H1 (cell line): ENCODE measurements at regions not wholly inside any gene's neighbourhood (a gene's known extent, or its start where the extent isn't known, plus 50 kb on each side); places are given as distances from the start of the nearest gene placed in this dataset.

Experiments used
- CTCF ChIA-PET: fragments of 300-600 bp; sonication (Branson Sonifier 250); formaldehyde crosslinking; loops from one replicate; lab custom pipeline; 2021; ENCODE audit not compliant: partially characterized antibody; lab: Charles Lee
- POLR2A ChIA-PET: fragments of 300-600 bp; sonication (Branson Sonifier 250); formaldehyde crosslinking; loops from one replicate; lab custom pipeline; 2021; ENCODE audit warnings: inconsistent platforms; ENCODE audit not compliant: partially characterized antibody; lab: Charles Lee
- DNase-seq, 2 experiments: peaks; one replicate each; pipeline versions ENCODE4 v3.0.0 to v3.0.0-alpha.2; 2010 to 2022; ENCODE audit warnings: low spot score in 2 of 2, low read depth in 1 of 2, mixed read lengths in 1 of 2
- FAIRE-seq: peaks from 2 replicates; lab custom pipeline; 2011; peaks lifted over from hg19 to GRCh38; lab: Jason Lieb, UNC
- H2AFZ ChIP-seq: 2 replicates; pipeline ENCODE4 v1.8.1; 2012; ENCODE audit warnings: low read length, inconsistent platforms
- H2AK5ac ChIP-seq: 2 replicates; pipeline ENCODE4 v1.6.1; 2013; ENCODE audit warnings: low read depth, low read length
- H2BK120ac ChIP-seq: replicated peaks from 2 replicates; pipeline ENCODE3; 2013; ENCODE audit warnings: low read depth, low read length, inconsistent platforms
- H2BK12ac ChIP-seq: 2 replicates; pipeline ENCODE4 v1.6.1; 2013; ENCODE audit warnings: low read depth, low read length
- H2BK15ac ChIP-seq: 2 replicates; pipeline ENCODE4 v1.6.1; 2013; ENCODE audit warnings: low read length
- H2BK20ac ChIP-seq: 2 replicates; pipeline ENCODE4 v1.6.1; 2013; ENCODE audit warnings: low read length
- H2BK5ac ChIP-seq: 2 replicates; pipeline ENCODE4 v1.6.1; 2013; ENCODE audit warnings: low read depth, low read length
- H3K14ac ChIP-seq: 2 replicates; pipeline ENCODE4 v1.6.1; 2013; ENCODE audit warnings: inconsistent platforms; ENCODE audit not compliant: insufficient read length
- H3K18ac ChIP-seq: 2 replicates; pipeline ENCODE4 v1.6.1; 2013; ENCODE audit warnings: low read length; ENCODE audit errors: extremely low read depth
- H3K23ac ChIP-seq: 2 replicates; pipeline ENCODE4 v1.6.1; 2013; ENCODE audit warnings: inconsistent platforms; ENCODE audit not compliant: insufficient read length
- H3K23me2 ChIP-seq: 2 replicates; pipeline ENCODE4 v1.6.1; 2013; ENCODE audit warnings: low read depth, low read length
- H3K27ac ChIP-seq: 2 replicates; pipeline ENCODE4 v1.6.1; 2011; ENCODE audit warnings: low read depth, low read length, inconsistent platforms
- H3K27me3 ChIP-seq, 4 experiments: replicated peaks in 1 of 4; 1 replicate in 1 of 4; 2 replicates in 3 of 4; pipeline versions ENCODE4 v1.6.1 to v1.8.1; 2011 to 2013; ENCODE audit warnings: low read length in 3 of 4, mild to moderate bottlenecking in 3 of 4, inconsistent platforms in 2 of 4, mixed read lengths in 2 of 4, moderate library complexity in 1 of 4; ENCODE audit not compliant: control insufficient read depth in 3 of 4, insufficient read depth in 3 of 4; ENCODE audit errors: extremely low read depth in 1 of 4
- H3K36me3 ChIP-seq, 4 experiments: 2 replicates each; pipeline versions ENCODE4 v1.6.1 to v1.8.1; 2011 to 2013; ENCODE audit warnings: mild to moderate bottlenecking in 4 of 4, low read length in 3 of 4, moderate library complexity in 2 of 4, control low read depth in 1 of 4, inconsistent platforms in 1 of 4; ENCODE audit not compliant: insufficient read depth in 4 of 4, control insufficient read depth in 2 of 4
- H3K4ac ChIP-seq: replicated peaks from 2 replicates; pipeline ENCODE3; 2013; ENCODE audit warnings: low read length, low read depth, mixed read lengths, inconsistent platforms; ENCODE audit not compliant: insufficient read length
- H3K4me1 ChIP-seq, 4 experiments: replicated peaks in 1 of 4; 1 replicate in 1 of 4; 2 replicates in 3 of 4; pipeline versions ENCODE4 v1.6.1 to v1.8.1; 2011 to 2013; ENCODE audit warnings: low read length in 3 of 4, inconsistent platforms in 2 of 4, mixed read lengths in 1 of 4; ENCODE audit not compliant: insufficient read depth in 4 of 4, control insufficient read depth in 3 of 4
- H3K4me2 ChIP-seq, 2 experiments: 2 replicates each; pipeline versions ENCODE4 v1.6.1 to v1.8.1; 2011 to 2013; ENCODE audit warnings: low read depth in 2 of 2, low read length in 2 of 2, control low read depth in 1 of 2, inconsistent platforms in 1 of 2, mild to moderate bottlenecking in 1 of 2; ENCODE audit not compliant: insufficient read depth in 1 of 2
- H3K4me3 ChIP-seq, 4 experiments: fragments of 200-600, 300-600 bp in 1 of 4; sonication (generic), shearing (Covaris generic), sonication (Bioruptor Twin) in 1 of 4; 2 replicates each; pipeline versions ENCODE4 v1.5.1 to v1.8.1; 2011 to 2016; ENCODE audit warnings: low read length in 4 of 4, low read depth in 3 of 4, control low read depth in 2 of 4, inconsistent platforms in 2 of 4, mild to moderate bottlenecking in 2 of 4, mixed read lengths in 1 of 4, moderate library complexity in 1 of 4; ENCODE audit not compliant: insufficient read depth in 2 of 4; ENCODE audit errors: extremely low read depth in 1 of 4
- H3K56ac ChIP-seq: replicated peaks from 2 replicates; pipeline ENCODE3; 2013; ENCODE audit warnings: low read depth, mild to moderate bottlenecking, mixed read lengths, low read length, inconsistent platforms; ENCODE audit not compliant: insufficient read length
- H3K79me1 ChIP-seq: 2 replicates; pipeline ENCODE4 v1.6.1; 2013; ENCODE audit warnings: low read depth, low read length, control low read depth
- H3K79me2 ChIP-seq, 2 experiments: 2 replicates each; pipeline versions ENCODE4 v1.6.1 to v1.8.1; 2012 to 2013; ENCODE audit warnings: low read length in 2 of 2, mild to moderate bottlenecking in 2 of 2, inconsistent platforms in 1 of 2; ENCODE audit not compliant: insufficient read depth in 2 of 2, control insufficient read depth in 1 of 2
- H3K9ac ChIP-seq, 4 experiments: replicated peaks in 1 of 4; 1 replicate in 1 of 4; 2 replicates in 3 of 4; pipeline versions ENCODE4 v1.6.1 to v1.8.1; 2011 to 2013; ENCODE audit warnings: low read depth in 3 of 4, low read length in 3 of 4, control low read depth in 2 of 4, mild to moderate bottlenecking in 2 of 4, moderate library complexity in 2 of 4, inconsistent platforms in 1 of 4; ENCODE audit errors: extremely low read depth in 1 of 4
- H3K9me3 ChIP-seq, 2 experiments: 2 replicates each; pipeline versions ENCODE4 v1.6.1 to v1.8.1; 2012 to 2013; ENCODE audit warnings: mild to moderate bottlenecking in 2 of 2, moderate library complexity in 2 of 2, control low read depth in 1 of 2, inconsistent platforms in 1 of 2, low read depth in 1 of 2, low read length in 1 of 2, mixed read lengths in 1 of 2; ENCODE audit not compliant: insufficient read depth in 2 of 2
- H4K20me1 ChIP-seq, 2 experiments: replicated peaks in 1 of 2; 2 replicates each; pipeline versions ENCODE3 to v1.8.1; 2011 to 2013; ENCODE audit warnings: inconsistent platforms in 2 of 2, low read length in 2 of 2, mild to moderate bottlenecking in 1 of 2; ENCODE audit not compliant: insufficient read depth in 2 of 2, control insufficient read depth in 1 of 2
- H4K5ac ChIP-seq: 2 replicates; pipeline ENCODE4 v1.6.1; 2013; ENCODE audit warnings: low read length, low read depth, mixed read lengths, inconsistent platforms; ENCODE audit not compliant: insufficient read length
- H4K8ac ChIP-seq: 2 replicates; pipeline ENCODE4 v1.8.0; 2013; ENCODE audit warnings: mild to moderate bottlenecking, moderate library complexity, low read length, inconsistent platforms; ENCODE audit not compliant: insufficient read depth; ENCODE audit errors: extremely low read depth
- H4K91ac ChIP-seq: replicated peaks from 2 replicates; pipeline ENCODE3; 2013; ENCODE audit warnings: low read length, mixed read lengths, inconsistent platforms; ENCODE audit not compliant: insufficient read length
- ASH2L ChIP-seq: fragments of 200-600, 300-600 bp; sonication (generic); IDR thresholded peaks from one replicate; pipeline ENCODE4 v1.7.1; 2017; ENCODE audit warnings: low read length
- CEBPB ChIP-seq: IDR thresholded peaks from 2 replicates; pipeline ENCODE4 v1.6.1; 2012; ENCODE audit warnings: low read depth, low read length
- EZH2 ChIP-seq: fragments of 200-600 bp; sonication (generic); IDR thresholded peaks from 2 replicates; pipeline ENCODE4 v1.7.1; 2012; ENCODE audit warnings: low read depth, mild to moderate bottlenecking, moderate library complexity, low read length, inconsistent platforms; ENCODE audit not compliant: severe bottlenecking
- HDAC2 ChIP-seq, 2 experiments: fragments of 300-600 bp in 1 of 2; sonication (generic) in 1 of 2; IDR thresholded peaks; 2 replicates each; pipeline ENCODE4 v1.6.1; 2011 to 2012; ENCODE audit warnings: low read depth in 2 of 2, low read length in 2 of 2, mild to moderate bottlenecking in 2 of 2, moderate library complexity in 2 of 2, borderline replicate concordance in 1 of 2, inconsistent platforms in 1 of 2
- HDAC6 ChIP-seq: IDR thresholded peaks from one replicate; pipeline ENCODE4 v1.7.1; 2012; ENCODE audit warnings: low read depth, mild to moderate bottlenecking, inconsistent platforms, low read length, moderate library complexity
- KDM1A ChIP-seq: fragments of 200-600, 300-600 bp; sonication (generic); IDR thresholded peaks from 2 replicates; pipeline ENCODE4 v1.7.1; 2016; ENCODE audit warnings: mild to moderate bottlenecking, low read length, borderline replicate concordance
- POLR2AphosphoS5 ChIP-seq: IDR thresholded peaks from 2 replicates; pipeline ENCODE4 v1.6.1; 2011; ENCODE audit warnings: low read depth, low read length
- RAD21 ChIP-seq, 2 experiments: IDR thresholded peaks in 1 of 2; conservative IDR thresholded peaks in 1 of 2; 2 replicates each; pipeline ENCODE4 v1.6.1; 2011; ENCODE audit warnings: low read depth in 2 of 2, low read length in 2 of 2, improper control_type of control experiment in 1 of 2, inconsistent platforms in 1 of 2, mild to moderate bottlenecking in 1 of 2, moderate library complexity in 1 of 2
- RNF2 ChIP-seq: fragments of 200-900, 300-1000 bp; sonication (generic); IDR thresholded peaks from 2 replicates; pipeline ENCODE4 v1.7.1; 2016; ENCODE audit warnings: borderline replicate concordance, low read depth, mild to moderate bottlenecking, antibody characterized with exemption, low read length; ENCODE audit not compliant: poor library complexity, severe bottlenecking; ENCODE audit errors: missing control alignments
- SAP30 ChIP-seq: fragments of 300-600 bp; sonication (generic); IDR thresholded peaks from 2 replicates; pipeline ENCODE4 v1.7.1; 2012; ENCODE audit warnings: low read length, moderate library complexity, mild to moderate bottlenecking, inconsistent platforms; ENCODE audit not compliant: insufficient read depth, insufficient replicate concordance
- TAF1 ChIP-seq: IDR thresholded peaks from 2 replicates; pipeline ENCODE4 v1.6.1; 2011; ENCODE audit warnings: mild to moderate bottlenecking, low read depth, low read length
- TCF12 ChIP-seq: IDR thresholded peaks from 2 replicates; pipeline ENCODE4 v1.6.1; 2011; ENCODE audit warnings: low read depth, mild to moderate bottlenecking, low read length
- WGBS, 2 experiments: shearing (Covaris generic) in 1 of 2; methylation state at CpG; one replicate each; pipeline versions ENCODE4 v1.1.6 to v1.1.7; 2013 to 2015; ENCODE audit warnings: low lambda C conversion rate in 2 of 2, mixed read lengths in 2 of 2, inconsistent platforms in 1 of 2, low coverage in 1 of 2, missing lambda C conversion rate in 1 of 2; ENCODE audit not compliant: insufficient replicate concordance in 2 of 2, insufficient coverage in 1 of 2, insufficient read length in 1 of 2; ENCODE audit errors: extremely low coverage in 1 of 2, missing lambda C conversion rate in 1 of 2; 5-methylcytosine and 5-hydroxymethylcytosine counted together

DNA sequence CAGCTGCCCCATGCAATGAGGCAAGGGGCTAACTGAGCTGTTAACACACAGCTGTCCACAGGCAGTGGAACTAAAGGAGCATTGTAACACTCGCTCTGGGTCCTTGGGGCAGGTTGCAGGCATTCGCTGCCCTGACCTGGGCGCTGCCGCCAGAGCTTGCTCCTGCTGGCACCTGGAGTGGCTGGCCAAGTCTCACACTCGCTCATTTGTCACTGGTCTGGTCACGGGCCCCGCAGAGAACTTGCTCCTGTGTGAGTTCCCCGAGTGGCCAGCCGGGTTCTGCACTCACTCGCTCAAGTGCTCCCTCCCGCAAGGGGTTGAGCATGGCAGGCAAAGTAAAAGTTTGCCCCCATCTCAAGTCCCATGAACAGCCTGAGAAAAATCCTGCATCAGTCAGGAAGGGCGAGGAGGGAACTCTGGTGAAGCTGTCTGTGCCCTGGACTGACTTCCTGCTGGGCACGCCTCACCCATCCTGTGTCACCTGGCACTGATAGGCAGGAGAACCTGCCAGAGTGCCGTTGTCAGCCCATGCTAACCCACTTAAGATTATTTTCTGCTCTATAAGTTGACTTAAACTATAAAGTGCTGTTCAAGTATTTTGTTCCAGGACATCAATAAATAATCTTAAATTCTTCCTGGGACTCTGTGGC, 934.8 kb upstream of the GYPC start:
- Histone ChIP-seq H3K27ac (no peak overlapping the region), H3K18ac (no peak overlapping the region), H3K56ac (no peak overlapping the region), H3K79me1 (no peaks in the 10 kb centered on the region), H3K14ac (no peak overlapping the region), H2BK120ac (no peak overlapping the region), H3K9me3 (no peaks in the 10 kb centered on the region), H4K20me1 (no peaks in the 10 kb centered on the region), H2BK5ac (no peak overlapping the region), H2BK20ac (no peak overlapping the region), H3K4ac (no peak overlapping the region), H4K91ac (no peak overlapping the region), H3K79me2 (no peaks in the 10 kb centered on the region), H3K23ac (no peak overlapping the region), H3K4me2 (no peak overlapping the region), H3K36me3 (no peaks in the 10 kb centered on the region), H3K4me3 (no peak overlapping the region), H2BK15ac (no peak overlapping the region), H3K27me3 (peaks cover 0 to 1% (median 0%) of the 10 kb centered on the region in 4 experiments; a peak in 1 of 7 replicates), H2AFZ (no peak overlapping the region), H4K8ac (no peak overlapping the region), H3K9ac (no peak overlapping the region), H4K5ac (no peak overlapping the region), H3K23me2 (no peaks in the 10 kb centered on the region), H3K4me1 (no peaks in the 10 kb centered on the region), H2BK12ac (no peak overlapping the region), H2AK5ac (no peak overlapping the region)
- WGBS, 2 experiments: 95% methylated on average over 14 of the region's 14 CpGs; no CpG with 5 or more reads in 1 of the 2 experiments
- DNase-seq: no peak
- FAIRE-seq: no peak
- CTCF ChIA-PET: no interaction called here
- POLR2A ChIA-PET: no interaction called here
- TF ChIP-seq CEBPB (no peak), EZH2 (no peak), HDAC6 (no peak), KDM1A (no peak), SAP30 (no peak), ASH2L (no peak), POLR2AphosphoS5 (no peak), TAF1 (no peak), RAD21 (IDR thresholded peaks at IDR 0.05 in 1 of 2, conservative IDR thresholded peaks at IDR 0.05 in 1 of 2; ENCODE audit: low read depth in 2 of 2, low read length in 2 of 2) (no peak), RNF2 (no peak), TCF12 (no peak), HDAC2 (IDR thresholded peaks at IDR 0.05; ENCODE audit: borderline replicate concordance in 1 of 2, low read depth in 2 of 2, low read length in 2 of 2) (no peak)
